ENCODE measurements at regions not wholly inside any gene's neighbourhood (a gene's known extent, or its start where the extent isn't known, plus 50 kb on each side); places are given as distances from the start of the nearest gene placed in this dataset.

DNA sequence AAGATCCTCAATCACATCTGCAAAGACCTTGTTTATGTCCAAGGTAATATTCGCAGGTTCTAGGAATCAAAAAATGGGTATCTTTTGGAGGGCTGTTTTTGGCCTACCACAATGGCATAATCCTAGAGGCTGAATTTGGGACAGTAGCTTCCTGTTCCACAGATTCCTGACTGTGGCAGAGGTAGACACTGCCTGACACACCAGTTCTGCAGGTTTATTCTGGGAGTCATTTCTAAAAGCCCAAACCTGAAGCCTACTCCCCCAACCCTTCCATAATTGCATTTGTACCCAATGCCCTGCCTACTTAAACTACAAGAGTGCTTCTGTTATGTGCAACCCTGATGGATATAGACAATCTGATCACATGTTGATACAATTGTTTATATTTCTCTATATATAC is 378.9 kb downstream of the PCNX1 start:
- no peaks in the 10 kb centered on the region for H3K4me1 ChIP-seq (ENCODE audit: insufficient read depth, insufficient read length)
- no peak overlapping the region for H3K9ac ChIP-seq (ENCODE audit: insufficient read length, low read depth)
- TF ChIP-seq SUZ12 (IDR thresholded peaks at IDR 0.05; ENCODE audit: extremely low read depth, insufficient read depth, insufficient read length) (no peak), YY1 (IDR thresholded peaks at IDR 0.05; ENCODE audit: insufficient read depth, insufficient read length) (no peak), ZNF274 (IDR thresholded peaks at IDR 0.05; ENCODE audit: low read depth, low read length) (no peak)
- H3K9me3 ChIP-seq (ENCODE audit: insufficient read depth, low read length), result peaks cover 10% of the 10 kb centered on the region
- no peaks in the 10 kb centered on the region for H3K36me3 ChIP-seq (ENCODE audit: insufficient read depth, insufficient read length, low read length)
- H3K27me3 ChIP-seq (ENCODE audit: insufficient read depth, insufficient read length), result no peaks in the 10 kb centered on the region
- no peak overlapping the region for H3K4me3 ChIP-seq (ENCODE audit: insufficient read length, low read depth)
- DNase-seq (ENCODE audit: low read depth, low spot score), result no peak

DNA sequence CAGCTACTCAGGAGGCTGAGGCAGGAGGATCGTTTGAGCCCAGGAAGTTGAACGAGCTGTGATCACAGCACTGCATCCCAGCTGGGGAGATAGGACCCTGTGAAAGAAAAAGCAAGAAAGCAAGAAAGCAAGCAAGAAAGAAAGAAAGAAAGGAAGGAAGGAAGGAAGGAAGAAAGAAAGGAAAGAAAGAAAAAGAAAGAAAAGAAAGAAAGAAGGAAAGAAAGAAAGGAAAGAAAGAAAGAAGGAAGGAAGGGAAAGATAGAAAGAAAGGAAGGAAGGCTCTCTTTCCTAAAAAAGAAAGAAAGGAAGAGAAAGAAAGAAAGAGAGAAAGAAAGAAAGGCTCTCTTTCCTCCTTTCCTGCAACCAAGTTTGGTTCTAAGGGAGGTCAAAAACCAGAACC is 380.3 kb downstream of the PCNX1 start:
- TF ChIP-seq ZNF274 (IDR thresholded peaks at IDR 0.05; ENCODE audit: low read depth, low read length) (no peak), YY1 (IDR thresholded peaks at IDR 0.05; ENCODE audit: insufficient read depth, insufficient read length) (no peak), SUZ12 (IDR thresholded peaks at IDR 0.05; ENCODE audit: extremely low read depth, insufficient read depth, insufficient read length) (no peak)
- H3K4me1 ChIP-seq (ENCODE audit: insufficient read depth, insufficient read length), result no peaks in the 10 kb centered on the region
- H3K27me3 ChIP-seq (ENCODE audit: insufficient read depth, insufficient read length), result no peaks in the 10 kb centered on the region
- no peaks in the 10 kb centered on the region for H3K36me3 ChIP-seq (ENCODE audit: insufficient read depth, insufficient read length, low read length)
- H3K9me3 ChIP-seq (ENCODE audit: insufficient read depth, low read length), result peaks cover 10% of the 10 kb centered on the region
- no peak overlapping the region for H3K9ac ChIP-seq (ENCODE audit: insufficient read length, low read depth)
- no peak overlapping the region for H3K4me3 ChIP-seq (ENCODE audit: insufficient read length, low read depth)
- DNase-seq (ENCODE audit: low read depth, low spot score), result no peak

DNA sequence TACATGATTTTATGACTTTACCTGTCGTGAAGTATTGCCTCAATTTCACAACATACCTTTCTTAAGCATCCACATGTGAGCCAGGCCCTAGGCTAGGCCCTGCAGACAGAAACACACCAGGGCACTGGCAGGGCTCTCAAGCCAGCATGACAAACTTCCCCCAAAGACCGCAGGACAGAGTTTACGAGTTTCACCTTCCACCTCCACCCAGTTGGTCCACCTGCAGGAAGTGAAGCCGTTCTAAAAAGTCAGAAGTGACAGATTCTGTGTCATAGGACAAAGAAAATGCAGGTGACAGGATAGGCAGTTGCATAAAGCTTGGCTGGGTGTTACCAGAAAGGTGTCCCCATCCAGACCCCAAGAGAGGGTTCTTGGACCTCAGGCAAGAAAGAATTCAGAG is 382.3 kb downstream of the PCNX1 start:
- no peak for TF ChIP-seq SUZ12 (IDR thresholded peaks at IDR 0.05; ENCODE audit: extremely low read depth, insufficient read depth, insufficient read length)
- TF ChIP-seq ZNF274 (IDR thresholded peaks at IDR 0.05; ENCODE audit: low read depth, low read length), result no peak
- TF ChIP-seq YY1 (IDR thresholded peaks at IDR 0.05; ENCODE audit: insufficient read depth, insufficient read length), result no peak
- H3K9me3 ChIP-seq (ENCODE audit: insufficient read depth, low read length), result peaks cover 9% of the 10 kb centered on the region
- H3K9ac ChIP-seq (ENCODE audit: insufficient read length, low read depth), result no peak overlapping the region
- H3K36me3 ChIP-seq (ENCODE audit: insufficient read depth, insufficient read length, low read length), result no peaks in the 10 kb centered on the region
- no peak for DNase-seq (ENCODE audit: low read depth, low spot score)
- H3K27me3 ChIP-seq (ENCODE audit: insufficient read depth, insufficient read length), result no peaks in the 10 kb centered on the region
- H3K4me1 ChIP-seq (ENCODE audit: insufficient read depth, insufficient read length), result no peaks in the 10 kb centered on the region
- no peak overlapping the region for H3K4me3 ChIP-seq (ENCODE audit: insufficient read length, low read depth)

DNA sequence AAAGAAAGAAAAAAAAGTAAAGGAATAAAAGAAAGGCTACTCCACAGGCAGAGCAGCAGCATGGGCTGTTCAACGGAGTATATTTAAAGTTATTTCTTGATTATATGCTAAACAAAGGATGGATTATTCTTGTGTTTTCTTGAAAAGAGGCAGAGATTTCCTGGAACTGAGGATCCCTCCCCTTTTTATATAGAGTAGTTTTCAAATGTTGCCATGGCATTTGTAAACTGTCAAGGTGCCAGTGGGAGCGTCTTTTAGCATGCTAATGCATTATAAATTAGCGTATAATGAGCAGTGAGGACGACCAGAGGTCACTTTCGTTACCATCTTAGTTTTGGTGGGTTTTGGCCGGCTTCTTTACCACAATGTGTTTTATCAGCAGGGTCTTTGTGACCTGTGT is 383.0 kb downstream of the PCNX1 start:
- TF ChIP-seq YY1 (IDR thresholded peaks at IDR 0.05; ENCODE audit: insufficient read depth, insufficient read length) (no peak), SUZ12 (IDR thresholded peaks at IDR 0.05; ENCODE audit: extremely low read depth, insufficient read depth, insufficient read length) (no peak), ZNF274 (IDR thresholded peaks at IDR 0.05; ENCODE audit: low read depth, low read length) (no peak)
- H3K4me1 ChIP-seq (ENCODE audit: insufficient read depth, insufficient read length), result no peaks in the 10 kb centered on the region
- no peak for DNase-seq (ENCODE audit: low read depth, low spot score)
- peaks cover 1% of the 10 kb centered on the region for H3K9me3 ChIP-seq (ENCODE audit: insufficient read depth, low read length)
- H3K27me3 ChIP-seq (ENCODE audit: insufficient read depth, insufficient read length), result no peaks in the 10 kb centered on the region
- no peaks in the 10 kb centered on the region for H3K36me3 ChIP-seq (ENCODE audit: insufficient read depth, insufficient read length, low read length)
- no peak overlapping the region for H3K4me3 ChIP-seq (ENCODE audit: insufficient read length, low read depth)
- H3K9ac ChIP-seq (ENCODE audit: insufficient read length, low read depth), result no peak overlapping the region

DNA sequence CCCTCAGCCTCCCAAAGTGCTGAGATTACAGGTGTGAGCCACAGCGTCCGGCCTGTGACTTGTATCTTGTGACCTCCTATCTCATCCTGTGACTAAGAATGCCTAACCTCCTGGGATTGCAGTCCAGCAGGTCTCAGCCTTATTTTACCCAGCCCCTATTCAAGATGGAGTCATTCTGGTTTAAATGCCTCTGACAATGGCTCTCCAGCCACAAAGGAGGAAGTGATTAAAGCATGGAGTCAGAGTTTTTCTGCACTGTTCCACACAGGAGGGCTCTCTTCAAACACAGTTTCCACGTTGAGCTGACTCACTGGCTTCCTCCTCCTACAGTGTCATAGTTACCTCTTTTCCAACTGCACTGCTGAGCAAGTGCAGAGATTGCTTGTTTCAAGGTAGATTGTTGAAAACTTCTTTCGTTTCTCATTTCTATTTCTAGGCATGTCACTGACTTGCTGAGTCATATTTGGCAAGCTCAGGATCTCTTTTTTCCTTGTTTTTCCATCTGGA is 383.8 kb downstream of the PCNX1 start:
- no peak overlapping the region for H3K4me3 ChIP-seq (ENCODE audit: insufficient read length, low read depth)
- DNase-seq (ENCODE audit: low read depth, low spot score), result no peak
- H3K9me3 ChIP-seq (ENCODE audit: insufficient read depth, low read length), result no peaks in the 10 kb centered on the region

DNA sequence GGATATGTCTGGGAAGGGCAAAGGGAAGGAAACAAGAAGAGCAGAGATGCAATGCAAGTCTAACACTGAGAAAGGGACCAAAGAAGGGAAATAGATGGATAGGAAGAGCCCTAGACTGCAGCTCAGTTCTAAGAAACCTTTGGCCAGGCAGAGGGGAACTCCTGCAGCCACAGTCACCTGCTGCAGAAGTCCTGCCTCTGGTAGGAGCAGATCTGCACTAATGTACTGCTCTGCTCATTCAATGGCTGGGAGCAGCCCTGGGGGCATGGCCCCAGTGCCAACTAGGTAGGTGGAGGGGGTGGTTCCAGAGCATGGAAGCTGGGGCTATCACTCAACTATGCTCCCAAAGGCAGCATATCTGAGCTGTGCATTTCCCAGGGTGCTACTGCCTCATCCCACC is 388.9 kb downstream of the PCNX1 start:
- Histone ChIP-seq H3K9me3 (ENCODE audit: insufficient read depth, low read length) (no peaks in the 10 kb centered on the region), H3K4me3 (ENCODE audit: insufficient read length, low read depth) (no peak overlapping the region), H3K9ac (ENCODE audit: insufficient read length, low read depth) (no peak overlapping the region), H3K36me3 (ENCODE audit: insufficient read depth, insufficient read length, low read length) (no peaks in the 10 kb centered on the region), H3K27me3 (ENCODE audit: insufficient read depth, insufficient read length) (no peaks in the 10 kb centered on the region), H3K4me1 (ENCODE audit: insufficient read depth, insufficient read length) (no peaks in the 10 kb centered on the region)
- no peak for TF ChIP-seq ZNF274 (IDR thresholded peaks at IDR 0.05; ENCODE audit: low read depth, low read length)
- TF ChIP-seq SUZ12 (IDR thresholded peaks at IDR 0.05; ENCODE audit: extremely low read depth, insufficient read depth, insufficient read length), result no peak
- TF ChIP-seq YY1 (IDR thresholded peaks at IDR 0.05; ENCODE audit: insufficient read depth, insufficient read length), result no peak
- no peak for DNase-seq (ENCODE audit: low read depth, low spot score)

More for the DNA sequence above, 383.8 kb downstream of the PCNX1 start:
- TF ChIP-seq ZNF274 (IDR thresholded peaks at IDR 0.05; ENCODE audit: low read depth, low read length) (no peak), YY1 (IDR thresholded peaks at IDR 0.05; ENCODE audit: insufficient read depth, insufficient read length) (no peak), SUZ12 (IDR thresholded peaks at IDR 0.05; ENCODE audit: extremely low read depth, insufficient read depth, insufficient read length) (no peak)
- no peaks in the 10 kb centered on the region for H3K4me1 ChIP-seq (ENCODE audit: insufficient read depth, insufficient read length)
- no peak overlapping the region for H3K9ac ChIP-seq (ENCODE audit: insufficient read length, low read depth)
- no peaks in the 10 kb centered on the region for H3K27me3 ChIP-seq (ENCODE audit: insufficient read depth, insufficient read length)
- no peaks in the 10 kb centered on the region for H3K36me3 ChIP-seq (ENCODE audit: insufficient read depth, insufficient read length, low read length)

DNA sequence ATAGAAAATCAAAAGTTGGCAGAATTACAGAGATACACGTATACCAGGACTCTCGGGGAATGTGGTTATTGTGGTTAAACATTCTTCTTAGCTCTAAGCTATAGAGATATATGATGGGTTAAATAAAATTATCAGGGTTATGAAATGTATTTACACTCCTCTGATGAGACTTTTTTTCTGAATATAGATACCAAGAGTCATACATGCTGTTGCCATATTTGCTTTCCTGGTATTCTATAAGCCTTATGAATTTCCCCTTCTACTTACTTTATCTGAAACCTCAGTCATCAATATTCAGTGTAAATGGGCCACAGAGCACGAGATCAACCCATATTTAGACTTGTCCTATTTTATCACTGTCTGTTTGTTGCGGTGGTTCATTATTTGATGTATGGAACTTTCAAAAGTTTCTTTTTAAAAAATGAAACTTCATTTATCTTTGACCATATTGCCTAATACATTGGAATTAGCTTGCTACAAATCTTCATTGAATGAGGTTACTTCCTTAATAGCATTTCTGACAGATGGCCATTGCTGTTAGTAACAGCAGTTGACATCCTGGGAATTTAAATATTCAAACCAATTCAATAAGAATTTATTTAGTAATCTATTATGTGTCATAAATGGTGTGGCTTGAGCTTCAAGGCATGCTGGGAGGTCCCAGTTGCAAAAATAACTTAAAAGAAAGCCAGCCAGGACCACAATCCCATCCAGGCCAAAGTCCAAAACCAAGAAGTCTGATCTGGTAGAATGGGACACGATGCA is 393.5 kb downstream of the PCNX1 start:
- no peaks in the 10 kb centered on the region for H3K4me1 ChIP-seq (ENCODE audit: insufficient read depth, insufficient read length)
- peaks cover 22% of the 10 kb centered on the region; the same call in 1 of the 2 replicates for H3K9me3 ChIP-seq (ENCODE audit: insufficient read depth, low read length)
- no peaks in the 10 kb centered on the region for H3K27me3 ChIP-seq (ENCODE audit: insufficient read depth, insufficient read length)
- TF ChIP-seq SUZ12 (IDR thresholded peaks at IDR 0.05; ENCODE audit: extremely low read depth, insufficient read depth, insufficient read length) (no peak), ZNF274 (IDR thresholded peaks at IDR 0.05; ENCODE audit: low read depth, low read length) (no peak), YY1 (IDR thresholded peaks at IDR 0.05; ENCODE audit: insufficient read depth, insufficient read length) (no peak)
- H3K4me3 ChIP-seq (ENCODE audit: insufficient read length, low read depth), result no peak overlapping the region
- no peaks in the 10 kb centered on the region for H3K36me3 ChIP-seq (ENCODE audit: insufficient read depth, insufficient read length, low read length)
- DNase-seq (ENCODE audit: low read depth, low spot score), result no peak
- H3K9ac ChIP-seq (ENCODE audit: insufficient read length, low read depth), result no peak overlapping the region
